ENCODE measurements at regions not wholly inside any gene's neighbourhood (a gene's known extent, or its start where the extent isn't known, plus 50 kb on each side); places are given as distances from the start of the nearest gene placed in this dataset.
"Not testable (repeated sequence)": the region's sequence is repeated elsewhere in the genome, so short reads cannot be mapped to it uniquely, and the experiment has no call there.

GRCh38 chrX:148271263-148271662, 229.2 kb upstream of the AFF2 start:
- no peak for TF ChIP-seq JUND (IDR thresholded peaks at IDR 0.05; ENCODE audit: low read depth)
- in situ Hi-C loops (cut with HindIII; ENCODE audit: low pct_unique_long_range_greater_than_20kb, low sequenced_read_pairs) = no loop called here
- DNase-seq (ENCODE audit: low read depth in 1 of 2, low spot score in 1 of 2) = no peak

GRCh38 chrX:148281920-148282319, 218.5 kb upstream of the AFF2 start:
- DNase-seq (ENCODE audit: low read depth in 1 of 2, low spot score in 1 of 2) = no peak
- in situ Hi-C loops (cut with HindIII; ENCODE audit: low pct_unique_long_range_greater_than_20kb, low sequenced_read_pairs) = no loop called here
- TF ChIP-seq JUND (IDR thresholded peaks at IDR 0.05; ENCODE audit: low read depth) = no peak

GRCh38 chrX:148282504-148282903, 217.9 kb upstream of the AFF2 start:
- in situ Hi-C loops (cut with HindIII; ENCODE audit: low pct_unique_long_range_greater_than_20kb, low sequenced_read_pairs) = no loop called here
- no peak for TF ChIP-seq JUND (IDR thresholded peaks at IDR 0.05; ENCODE audit: low read depth)
- DNase-seq (ENCODE audit: low read depth in 1 of 2, low spot score in 1 of 2) = no peak

GRCh38 chrX:148284056-148284455, 216.4 kb upstream of the AFF2 start:
- TF ChIP-seq JUND (IDR thresholded peaks at IDR 0.05; ENCODE audit: low read depth) = no peak
- in situ Hi-C loops (cut with HindIII; ENCODE audit: low pct_unique_long_range_greater_than_20kb, low sequenced_read_pairs) = no loop called here
- DNase-seq (ENCODE audit: low read depth in 1 of 2, low spot score in 1 of 2) = no peak

- no peak for TF ChIP-seq JUND (IDR thresholded peaks at IDR 0.05; ENCODE audit: low read depth)
- no peak for DNase-seq (ENCODE audit: low read depth in 1 of 2, low spot score in 1 of 2)
- in situ Hi-C loops (cut with HindIII; ENCODE audit: low pct_unique_long_range_greater_than_20kb, low sequenced_read_pairs) = no loop called here
Measured at GRCh38 chrX:148284821-148285220, 215.6 kb upstream of the AFF2 start.

- TF ChIP-seq JUND (IDR thresholded peaks at IDR 0.05; ENCODE audit: low read depth) = no peak
- no peak for DNase-seq (ENCODE audit: low read depth in 1 of 2, low spot score in 1 of 2)
- in situ Hi-C loops (cut with HindIII; ENCODE audit: low pct_unique_long_range_greater_than_20kb, low sequenced_read_pairs) = no loop called here
Measured at GRCh38 chrX:148288451-148288850, 212.0 kb upstream of the AFF2 start.

GRCh38 chrX:148290041-148290440, 210.4 kb upstream of the AFF2 start:
- TF ChIP-seq JUND (IDR thresholded peaks at IDR 0.05; ENCODE audit: low read depth) = no peak
- in situ Hi-C loops (cut with HindIII; ENCODE audit: low pct_unique_long_range_greater_than_20kb, low sequenced_read_pairs) = no loop called here
- DNase-seq (ENCODE audit: low read depth in 1 of 2, low spot score in 1 of 2) = no peak

GRCh38 chrX:148290931-148291330, 209.5 kb upstream of the AFF2 start:
- TF ChIP-seq JUND (IDR thresholded peaks at IDR 0.05; ENCODE audit: low read depth) = no peak
- DNase-seq (ENCODE audit: low read depth in 1 of 2, low spot score in 1 of 2) = no peak
- in situ Hi-C loops (cut with HindIII; ENCODE audit: low pct_unique_long_range_greater_than_20kb, low sequenced_read_pairs) = no loop called here

GRCh38 chrX:148298737-148299136, 201.7 kb upstream of the AFF2 start:
- in situ Hi-C loops (cut with HindIII; ENCODE audit: low pct_unique_long_range_greater_than_20kb, low sequenced_read_pairs) = no loop called here
- DNase-seq (ENCODE audit: low read depth in 1 of 2, low spot score in 1 of 2) = no peak
- TF ChIP-seq JUND (IDR thresholded peaks at IDR 0.05; ENCODE audit: low read depth) = no peak

GRCh38 chrX:148305214-148305613, 195.2 kb upstream of the AFF2 start:
- DNase-seq (ENCODE audit: low read depth in 1 of 2, low spot score in 1 of 2); in situ Hi-C loops (cut with HindIII; ENCODE audit: low pct_unique_long_range_greater_than_20kb, low sequenced_read_pairs): not testable (repeated sequence)

GRCh38 chrX:148309413-148309812, 191.0 kb upstream of the AFF2 start:
- no peak for TF ChIP-seq JUND (IDR thresholded peaks at IDR 0.05; ENCODE audit: low read depth)

GRCh38 chrX:148310426-148311165, 189.8 kb upstream of the AFF2 start:
- no peak for DNase-seq (ENCODE audit: low read depth in 1 of 2, low spot score in 1 of 2)
- TF ChIP-seq JUND (IDR thresholded peaks at IDR 0.05; ENCODE audit: low read depth) = no peak
- in situ Hi-C loops (cut with HindIII; ENCODE audit: low pct_unique_long_range_greater_than_20kb, low sequenced_read_pairs) = no loop called here

More at GRCh38 chrX:148309413-148309812, 191.0 kb upstream of the AFF2 start:
- no peak for DNase-seq (ENCODE audit: low read depth in 1 of 2, low spot score in 1 of 2)
- in situ Hi-C loops (cut with HindIII; ENCODE audit: low pct_unique_long_range_greater_than_20kb, low sequenced_read_pairs) = no loop called here

- TF ChIP-seq JUND (IDR thresholded peaks at IDR 0.05; ENCODE audit: low read depth) = no peak
- in situ Hi-C loops (cut with HindIII; ENCODE audit: low pct_unique_long_range_greater_than_20kb, low sequenced_read_pairs) = no loop called here
- no peak for DNase-seq (ENCODE audit: low read depth in 1 of 2, low spot score in 1 of 2)
Measured at GRCh38 chrX:148311544-148311943, 188.9 kb upstream of the AFF2 start.

GRCh38 chrX:148314876-148315275, 185.5 kb upstream of the AFF2 start:
- TF ChIP-seq JUND (IDR thresholded peaks at IDR 0.05; ENCODE audit: low read depth) = no peak
- in situ Hi-C loops (cut with HindIII; ENCODE audit: low pct_unique_long_range_greater_than_20kb, low sequenced_read_pairs) = no loop called here
- DNase-seq (ENCODE audit: low read depth in 1 of 2, low spot score in 1 of 2) = no peak

Data from T47D (cell line).